ENCODE measurements at regions not wholly inside any gene's neighbourhood (a gene's known extent, or its start where the extent isn't known, plus 50 kb on each side); places are given as distances from the start of the nearest gene placed in this dataset.

DNA sequence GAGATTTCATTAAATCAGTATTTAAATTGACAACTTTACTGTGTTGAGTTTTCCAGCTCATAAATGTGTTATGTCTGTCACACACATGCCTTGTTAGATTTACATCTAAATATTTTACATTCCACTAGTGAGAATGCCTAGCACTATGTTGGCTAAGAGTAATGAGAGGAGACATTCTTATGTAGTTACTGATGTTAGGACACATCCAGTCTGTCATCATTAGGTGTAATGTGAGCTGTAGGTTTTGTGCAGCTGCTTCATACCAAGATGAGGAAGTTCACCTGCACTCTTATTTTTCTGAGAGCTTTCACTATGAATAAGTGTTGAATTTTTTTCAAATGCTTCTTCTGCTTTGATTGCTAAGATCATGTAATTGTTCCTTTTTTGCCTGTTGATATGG lies 218.0 kb upstream of the IGFBP3 start:
- ChIA-PET CTCF (interaction anchor here (0.6 to 1.6 kb wide), 3 partner anchors 154 to 220 kb away, joined by 3 to 9 read pairs (median 3); no protein-coding TSS in a partner anchor), POLR2A (ENCODE audit: unreplicated experiment) (no interaction called here)
- Histone ChIP-seq H3K4me2 (ENCODE audit: low read depth, low read length) (peak overlapping the region; percentile 62; the same call in 1 of the 2 replicates), H3K4me3 (ENCODE audit: insufficient read depth, low read depth, low read length) (no peak overlapping the region), H2BK5ac (ENCODE audit: low read depth, low read length, poor library complexity, severe bottlenecking) (peak overlapping the region; percentile 98), H3K9me1 (ENCODE audit: insufficient read depth, low read length) (no peaks in the 10 kb centered on the region), H2AK5ac (ENCODE audit: low read depth, low read length) (no peak overlapping the region), H4K8ac (ENCODE audit: low read depth in 2 of 2, low read length in 2 of 2) (peak overlapping the region in 1 of 2 experiments; percentile 27; a peak in 1 of 4 replicates), H3K56ac (ENCODE audit: extremely low read depth, insufficient read depth, low read length) (no peak overlapping the region), H3K9ac (ENCODE audit: low read depth, low read length) (peak overlapping the region; percentile 45; the same call in 1 of the 2 replicates), H2AFZ (replicated peaks; ENCODE audit: low read length, poor library complexity) (no peak overlapping the region), H4K20me1 (ENCODE audit: insufficient read depth, low read length) (no peaks in the 10 kb centered on the region), H3K18ac (ENCODE audit: low read depth, low read length) (no peak overlapping the region; the same call in 1 of the 2 replicates), H3K4ac (ENCODE audit: low read depth, low read length) (0 out of 2 replicates have a peak overlapping the region, but pooled peaks have one; percentile 12), H2BK120ac (ENCODE audit: low read depth, low read length) (peak overlapping the region; percentile 55), H3K36me3 (ENCODE audit: control insufficient read depth, insufficient read depth, low read length) (no peaks in the 10 kb centered on the region), H3K79me1 (ENCODE audit: low read depth in 1 of 2, low read length in 2 of 2) (no peaks in the 10 kb centered on the region), H3K27me3 (ENCODE audit: control insufficient read depth, insufficient read depth, low read length) (no peaks in the 10 kb centered on the region), H3K4me1 (ENCODE audit: control insufficient read depth, insufficient read depth, low read length) (peaks cover 3% of the 10 kb centered on the region; the same call in 1 of the 2 replicates), H3K27ac (ENCODE audit: insufficient read depth, low read length) (no peak overlapping the region), H4K91ac (ENCODE audit: insufficient read depth, low read depth, low read length) (no peak overlapping the region), H2BK20ac (ENCODE audit: low read depth, low read length) (peak overlapping the region; percentile 52; the same call in 1 of the 2 replicates), H3K9me3 (ENCODE audit: control insufficient read depth, insufficient read depth, low read length) (no peaks in the 10 kb centered on the region), H2AK9ac (replicated peaks; ENCODE audit: low read depth, low read length, poor library complexity) (no peak overlapping the region), H2BK15ac (ENCODE audit: low read depth, low read length) (no peak overlapping the region), H3K14ac (replicated peaks; ENCODE audit: low read depth, low read length) (no peak overlapping the region), H3K23ac (ENCODE audit: low read depth, low read length) (no peak overlapping the region), H4K5ac (ENCODE audit: low read depth, low read length) (no peak overlapping the region; the same call in 1 of the 2 replicates)
- TF ChIP-seq, protein P1, sequence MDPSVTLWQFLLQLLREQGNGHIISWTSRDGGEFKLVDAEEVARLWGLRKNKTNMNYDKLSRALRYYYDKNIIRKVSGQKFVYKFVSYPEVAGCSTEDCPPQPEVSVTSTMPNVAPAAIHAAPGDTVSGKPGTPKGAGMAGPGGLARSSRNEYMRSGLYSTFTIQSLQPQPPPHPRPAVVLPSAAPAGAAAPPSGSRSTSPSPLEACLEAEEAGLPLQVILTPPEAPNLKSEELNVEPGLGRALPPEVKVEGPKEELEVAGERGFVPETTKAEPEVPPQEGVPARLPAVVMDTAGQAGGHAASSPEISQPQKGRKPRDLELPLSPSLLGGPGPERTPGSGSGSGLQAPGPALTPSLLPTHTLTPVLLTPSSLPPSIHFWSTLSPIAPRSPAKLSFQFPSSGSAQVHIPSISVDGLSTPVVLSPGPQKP (IDR thresholded peaks at IDR 0.05; ENCODE audit: borderline replicate concordance, low read depth, low read length): no peak
- peak; percentile 69 for TF ChIP-seq CEBPB (IDR thresholded peaks at IDR 0.05; ENCODE audit: low read depth, low read length)
- BruUV-seq (replicated peaks): no TSS peak
- intact Hi-C loops (cut with micrococcal nuclease): no loop called here
- DNase-seq (peak; percentile 90), ATAC-seq (ENCODE audit: low read depth) (peak; percentile 94)
- in situ Hi-C loops (cut with MboI; ENCODE audit: low sequenced_read_pairs): no loop called here
- dilution Hi-C loops (cut with HindIII; ENCODE audit: low sequenced_read_pairs, unreplicated experiment): no loop called here

All from IMR-90 (cell line).